Dedifferentiated amniotic fluid mesenchymal stem cell (primary cell): ENCODE measurements at regions not wholly inside any gene's neighbourhood (a gene's known extent, or its start where the extent isn't known, plus 50 kb on each side); places are given as distances from the start of the nearest gene placed in this dataset.

Experiments
- DNase-seq: peaks from one replicate; pipeline ENCODE4 v3.0.0-alpha.2; 2016; ENCODE audit errors: extremely low spot score

DNA sequence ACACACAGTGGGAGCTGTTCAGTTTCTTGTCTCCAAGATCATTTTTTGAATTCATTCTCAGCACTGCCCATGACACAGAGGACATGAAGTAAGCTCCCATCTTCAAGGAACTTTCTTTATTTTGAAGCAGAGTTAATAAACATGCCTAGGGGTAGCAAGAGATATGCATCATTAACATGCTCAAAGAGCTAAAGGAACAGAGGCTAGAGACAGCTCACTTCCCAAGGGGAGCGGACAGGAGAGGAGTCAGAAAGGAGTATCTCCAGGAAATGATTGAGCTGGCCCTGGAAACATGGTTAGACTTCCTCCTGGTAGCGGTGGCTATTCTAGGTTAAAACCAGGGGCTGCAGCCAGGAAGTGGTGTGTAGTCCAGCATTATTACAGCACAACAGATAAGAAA lies 135.9 kb downstream of the GPAM start:
- DNase-seq = no peak

DNA sequence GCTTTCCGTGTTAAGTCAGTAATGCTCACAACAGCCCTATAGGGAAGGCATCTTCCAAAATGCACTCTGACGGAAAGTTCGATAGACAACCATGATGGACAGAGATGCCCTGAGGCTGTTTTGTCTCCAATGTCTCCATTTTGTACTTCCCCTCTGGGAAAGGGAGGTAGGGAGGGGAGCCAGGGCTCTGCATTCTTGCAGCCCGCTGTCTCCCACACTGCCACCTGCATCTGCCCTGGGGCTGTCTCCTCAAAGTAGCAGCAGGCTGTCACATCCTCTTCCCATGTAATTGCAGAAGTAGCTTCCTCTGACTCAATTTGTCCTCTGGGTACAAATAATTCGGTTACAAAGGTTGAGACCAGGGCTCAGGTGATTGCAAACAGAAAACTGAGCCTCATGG lies 131.4 kb downstream of the GPAM start:
- DNase-seq = no peak

DNA sequence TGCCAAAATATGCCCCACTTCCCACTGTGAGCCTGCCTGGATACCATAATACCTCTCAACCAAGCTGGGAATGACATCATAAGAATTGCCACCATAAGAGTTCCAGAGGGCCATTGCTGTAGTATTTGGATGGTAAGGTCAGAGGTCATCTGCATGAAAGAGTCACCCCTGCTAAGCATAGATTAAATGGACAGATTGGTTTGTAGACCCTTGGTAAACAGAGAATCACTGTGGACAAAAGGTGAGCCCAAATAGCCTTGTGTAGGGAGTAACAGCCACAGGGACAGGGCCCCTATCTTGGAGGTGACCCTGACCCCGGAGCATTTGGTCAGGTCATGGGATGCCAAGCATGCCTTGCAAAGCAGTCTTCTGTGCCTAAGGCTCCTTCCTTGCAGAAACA lies 129.7 kb downstream of the GPAM start:
- DNase-seq = no peak

GRCh38 chr10:112054516-112054915 lies 129.0 kb downstream of the GPAM start:
- DNase-seq = no peak

DNA sequence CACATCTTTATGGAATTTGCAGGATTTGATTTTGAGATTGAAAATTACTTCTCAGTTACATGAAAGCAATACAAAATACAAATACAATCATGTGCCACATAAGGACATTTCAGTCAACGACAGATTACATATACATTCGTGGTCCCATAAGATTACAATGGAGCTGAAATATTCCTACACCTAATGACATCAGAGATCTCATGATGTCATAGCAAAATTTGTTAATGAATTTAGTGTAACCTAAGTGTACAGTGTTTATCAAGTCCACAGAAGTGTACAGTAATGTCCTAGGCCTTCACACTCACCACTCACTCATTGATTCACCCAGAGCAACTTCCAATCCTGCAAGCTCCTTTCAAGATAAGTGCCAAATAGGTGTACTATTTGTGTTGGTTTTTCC lies 126.5 kb downstream of the GPAM start:
- DNase-seq = no peak

GRCh38 chr10:112059220-112059619 lies 124.3 kb downstream of the GPAM start:
- no peak for DNase-seq

- no peak for DNase-seq
These were observed 111.9 kb downstream of the GPAM start for GRCh38 chr10:112071596-112072133.

DNA sequence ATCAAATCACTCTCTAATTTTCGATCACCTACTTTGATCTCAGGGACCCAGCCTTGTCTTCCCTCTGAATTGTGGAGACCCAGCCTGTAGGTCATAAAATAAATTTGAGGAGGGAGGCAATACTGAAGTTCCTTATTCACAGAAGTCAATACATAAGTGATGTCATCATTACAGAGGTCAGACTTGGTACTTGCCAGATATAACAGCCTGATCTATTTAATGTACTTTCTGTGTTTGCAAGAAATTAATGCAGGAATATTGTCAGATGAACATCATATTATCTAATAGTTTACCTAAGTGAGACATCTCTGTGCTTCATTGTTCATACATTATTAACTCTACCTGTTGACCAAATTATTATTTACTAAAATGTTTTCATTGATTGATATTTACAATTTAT lies 105.6 kb downstream of the GPAM start:
- no peak for DNase-seq

DNA sequence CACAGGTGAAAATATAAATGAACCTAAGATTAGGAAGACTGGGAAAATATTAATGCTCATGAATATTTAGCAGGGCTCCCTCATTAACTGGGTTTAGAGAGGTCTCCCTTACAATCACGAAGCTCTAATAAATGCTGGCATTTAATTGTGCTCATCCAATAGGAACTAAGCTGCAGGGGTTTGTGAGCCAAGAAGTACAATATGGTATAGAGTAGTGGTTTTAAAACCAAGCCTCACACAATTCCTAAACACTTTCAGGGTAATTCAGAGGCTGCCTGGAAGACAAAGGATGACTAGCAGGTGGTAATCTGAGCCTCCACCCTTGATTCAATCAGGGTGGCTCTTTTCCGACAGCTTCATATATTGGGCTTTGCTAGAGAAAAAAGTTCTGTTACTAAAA lies 103.3 kb downstream of the GPAM start:
- no peak for DNase-seq

DNA sequence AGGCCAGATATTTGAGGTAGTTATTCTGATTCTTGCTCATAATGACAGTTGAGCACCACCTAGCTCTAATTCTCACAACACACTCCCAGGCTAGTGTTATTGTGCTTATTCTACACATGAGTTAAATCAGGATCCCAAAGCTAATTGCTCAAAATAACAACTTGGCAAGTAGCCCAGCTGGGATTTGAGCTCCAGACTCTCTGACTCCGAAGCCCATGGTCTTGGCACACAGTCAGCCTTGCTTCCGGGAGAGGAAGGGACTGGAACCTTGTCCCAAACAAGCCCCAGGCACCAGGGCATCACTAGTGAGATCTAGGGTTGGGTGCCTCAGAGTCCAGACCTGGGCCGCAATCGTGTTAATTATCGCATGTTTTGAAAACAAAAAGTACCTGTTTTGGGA lies 101.4 kb downstream of the GPAM start:
- DNase-seq = no peak

DNA sequence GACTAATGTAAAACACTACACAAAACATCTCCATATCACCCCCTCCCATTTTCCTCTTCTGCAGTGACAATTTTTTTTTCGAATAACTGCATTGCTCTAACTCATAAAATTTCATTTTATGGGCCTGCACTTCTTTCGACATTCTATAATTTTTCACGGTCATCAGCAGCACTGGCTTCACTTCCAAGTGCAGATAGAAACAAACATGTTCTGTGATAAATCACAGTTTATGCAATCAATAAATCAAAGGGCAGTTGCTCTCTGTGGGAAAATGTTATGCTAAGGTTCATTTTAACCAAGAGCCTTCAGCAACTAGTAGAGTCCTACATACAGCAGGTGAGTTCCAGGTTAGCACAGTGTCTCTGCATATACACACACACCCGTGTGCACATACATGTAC lies 100.1 kb downstream of the GPAM start:
- DNase-seq = no peak

- DNase-seq = no peak
These were observed 95.6 kb downstream of the GPAM start for GRCh38 chr10:112087953-112088456.

GRCh38 chr10:112091703-112092102 lies 91.9 kb downstream of the GPAM start:
- DNase-seq = no peak

DNA sequence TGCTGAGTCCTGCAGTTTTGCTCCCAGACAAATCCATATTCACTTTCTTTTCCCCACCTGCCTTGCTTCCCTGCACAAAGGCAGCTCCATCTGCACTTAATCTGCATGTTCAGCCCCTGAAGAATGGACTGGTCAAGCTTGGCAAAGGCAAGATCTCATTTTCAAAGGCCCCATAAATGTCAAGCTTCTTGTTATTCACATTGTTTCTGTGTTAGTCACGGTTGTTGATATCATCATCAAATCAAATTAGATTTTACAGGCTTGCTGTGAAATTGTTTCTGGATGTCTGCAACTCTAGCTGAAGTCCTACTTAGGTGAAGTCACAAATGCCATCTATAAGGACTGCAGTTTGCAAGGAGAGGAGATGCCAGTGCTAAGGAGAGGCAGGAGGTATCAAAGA lies 91.0 kb downstream of the GPAM start:
- DNase-seq = no peak

GRCh38 chr10:112094984-112095383 lies 88.6 kb downstream of the GPAM start:
- no peak for DNase-seq

DNA sequence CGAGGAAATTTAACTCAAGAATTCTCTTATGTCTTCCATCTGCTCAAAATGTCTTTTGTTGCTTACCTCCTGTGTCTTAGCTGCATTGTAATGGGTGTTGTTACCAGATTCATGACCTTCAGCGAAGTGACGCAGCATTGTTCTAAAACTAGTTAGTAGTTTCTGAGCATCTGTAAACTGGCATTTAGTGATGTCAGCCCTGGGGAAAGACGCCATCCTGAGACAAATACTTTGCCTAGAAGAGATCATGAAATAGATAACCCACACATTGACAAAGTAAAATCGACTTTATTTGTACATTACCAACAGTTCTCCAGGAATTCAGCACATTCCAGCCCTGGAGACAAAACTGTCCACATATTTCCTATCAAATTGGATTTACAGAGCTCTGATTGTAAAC lies 87.8 kb downstream of the GPAM start:
- DNase-seq = no peak

DNA sequence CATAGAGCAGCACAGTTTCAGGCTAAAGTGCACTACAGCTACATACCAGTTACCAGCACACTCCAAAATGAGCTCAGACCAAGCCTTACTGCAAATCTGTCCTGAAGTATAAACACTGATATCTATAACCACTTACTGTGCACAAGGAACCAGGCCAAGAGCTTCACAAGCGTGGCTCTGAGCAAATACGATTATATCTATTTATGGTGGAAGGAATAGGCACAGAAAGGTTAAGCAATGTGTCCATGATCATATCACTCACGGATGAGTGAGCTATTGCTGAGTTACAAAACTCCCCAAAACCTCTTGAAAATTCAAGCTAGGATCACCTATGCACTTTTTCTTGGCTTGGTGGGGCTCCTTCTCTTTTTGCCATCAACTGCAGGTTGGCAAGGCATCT lies 84.9 kb downstream of the GPAM start:
- no peak for DNase-seq
